BLaER1 treated with 17β-estradiol and CSF1 and Interleukin-3, amounts not matched to agents 10 nM and 100 nM (cell line): ENCODE measurements at regions not wholly inside any gene's neighbourhood (a gene's known extent, or its start where the extent isn't known, plus 50 kb on each side); places are given as distances from the start of the nearest gene placed in this dataset.

Experiments
- H3K27ac ChIP-seq, 11 experiments: shearing (Covaris generic); formaldehyde crosslinking; 2 replicates each; pipeline ENCODE4 v1.8.1; 2022
- H3K27me3 ChIP-seq, 11 experiments: shearing (Covaris generic); formaldehyde crosslinking; 2 replicates each; pipeline ENCODE4 v1.8.1; 2022
- H3K36me3 ChIP-seq, 11 experiments: shearing (Covaris generic); formaldehyde crosslinking; 2 replicates each; pipeline ENCODE4 v1.8.1; 2022
- H3K4me1 ChIP-seq, 10 experiments: shearing (Covaris generic); formaldehyde crosslinking; 2 replicates each; pipeline ENCODE4 v1.8.1; 2022
- H3K4me2 ChIP-seq, 11 experiments: shearing (Covaris generic); formaldehyde crosslinking; 2 replicates each; pipeline ENCODE4 v1.8.1; 2022
- H3K4me3 ChIP-seq, 10 experiments: shearing (Covaris generic); formaldehyde crosslinking; 2 replicates each; pipeline ENCODE4 v1.8.1; 2022
- H3K9ac ChIP-seq, 11 experiments: shearing (Covaris generic); formaldehyde crosslinking; 2 replicates each; pipeline ENCODE4 v1.8.1; 2022
- H3K9me3 ChIP-seq, 11 experiments: shearing (Covaris generic); formaldehyde crosslinking; replicated peaks in 1 of 11; 2 replicates each; pipeline ENCODE4 v1.8.1; 2022
- H4K20me1 ChIP-seq, 11 experiments: shearing (Covaris generic); formaldehyde crosslinking; 2 replicates each; pipeline ENCODE4 v1.8.1; 2022
- Cebpa-rat ChIP-seq, 11 experiments: shearing (Covaris generic); IDR thresholded peaks; 2 replicates each; pipeline ENCODE4 v1.8.1; 2022

DNA sequence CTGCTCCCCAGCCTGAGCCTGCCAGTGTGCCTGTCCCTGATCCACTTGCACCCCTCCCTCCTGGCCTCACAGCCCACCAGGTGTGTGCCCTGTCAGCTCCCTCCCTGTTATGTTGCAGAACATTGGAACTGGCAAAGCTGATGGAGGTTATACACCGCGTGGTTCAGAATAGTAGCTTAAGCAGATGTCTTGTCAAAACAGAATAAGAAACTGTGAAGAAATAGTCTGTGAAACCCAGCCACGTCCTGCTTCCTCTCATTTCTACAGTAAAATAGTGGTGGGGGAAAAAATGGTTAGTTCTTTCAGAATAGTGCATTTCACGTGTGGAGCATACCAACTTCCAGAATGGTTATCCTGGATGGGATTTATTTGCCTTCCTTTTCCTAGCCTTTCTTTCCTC is 161.2 kb upstream of the NAV2 start:
- no peaks in the 10 kb centered on the region for H3K27me3 ChIP-seq
- TF ChIP-seq Cebpa-rat (IDR thresholded peaks at IDR 0.05) = no peak
- 0 out of 22 replicates have a peak overlapping the region, but pooled peaks of 1 of the 11 experiments have one; percentile 34 for H3K9ac ChIP-seq
- no peaks in the 10 kb centered on the region for H3K9me3 ChIP-seq
- H3K4me3 ChIP-seq = no peak overlapping the region
- peak overlapping the region in 2 of 11 experiments; percentile 5 to 16; a peak in 2 of 22 replicates for H3K4me2 ChIP-seq
- H3K27ac ChIP-seq = peak overlapping the region in 1 of 11 experiments; percentile 12; a peak in 1 of 22 replicates
- H3K36me3 ChIP-seq = no peaks in the 10 kb centered on the region
- H4K20me1 ChIP-seq = no peaks in the 10 kb centered on the region; a peak in 1 of 22 replicates
- H3K4me1 ChIP-seq = peaks cover 0 to 15% (median 7%) of the 10 kb centered on the region in 10 experiments; a peak in 12 of 20 replicates

DNA sequence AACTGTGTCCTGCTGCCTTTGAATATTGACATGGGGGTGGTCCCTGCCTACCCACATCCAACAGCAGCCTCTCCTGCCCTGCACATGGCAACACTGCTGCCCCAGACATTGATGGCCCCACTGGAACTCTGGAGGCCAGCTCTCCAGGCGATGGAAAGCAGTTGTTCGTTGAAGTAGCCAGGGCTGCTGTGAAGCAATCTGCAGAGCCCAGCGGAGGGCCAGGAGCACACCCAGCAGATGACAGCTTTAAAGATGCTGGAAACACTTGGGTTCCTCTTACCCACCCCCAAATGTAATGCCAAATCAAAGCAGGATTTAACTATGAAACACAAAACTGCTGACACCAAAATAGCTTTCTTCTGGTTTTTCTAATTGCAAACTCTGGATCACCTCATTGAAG is 165.6 kb upstream of the NAV2 start:
- Histone ChIP-seq H4K20me1 (no peaks in the 10 kb centered on the region; a peak in 1 of 22 replicates), H3K27ac (no peak overlapping the region)

DNA sequence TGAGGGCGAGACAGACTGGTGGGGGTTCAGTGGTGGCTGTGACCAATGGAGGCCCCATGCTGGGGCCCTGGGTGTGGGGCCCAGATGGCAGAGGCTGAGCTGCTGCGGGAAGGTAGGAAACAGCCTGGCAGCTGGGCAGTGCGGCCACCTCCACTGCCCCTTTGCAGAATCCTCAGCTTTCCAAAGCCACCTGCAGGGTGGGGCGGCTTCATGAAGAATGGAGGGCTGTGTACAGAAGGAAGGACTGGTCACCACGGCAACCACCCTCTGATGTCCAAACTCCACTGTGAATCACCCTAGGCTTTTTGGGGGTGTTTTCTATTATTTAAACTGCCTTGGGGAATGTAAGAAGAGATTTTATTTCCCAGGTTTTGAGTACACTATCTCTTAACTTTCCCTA is 166.3 kb upstream of the NAV2 start:
- peaks cover 0 to 12% (median 0%) of the 10 kb centered on the region in 10 experiments; a peak in 6 of 20 replicates for H3K4me1 ChIP-seq
- no peak overlapping the region for H3K4me3 ChIP-seq
- no peak overlapping the region for H3K4me2 ChIP-seq
- H4K20me1 ChIP-seq = no peaks in the 10 kb centered on the region; a peak in 1 of 22 replicates
- H3K36me3 ChIP-seq = no peaks in the 10 kb centered on the region
- H3K27me3 ChIP-seq = no peaks in the 10 kb centered on the region
- no peak overlapping the region for H3K9ac ChIP-seq
- 0 out of 22 replicates have a peak, but pooled peaks cover 0 to 3% (median 0%) of the 10 kb centered on the region in 11 experiments for H3K9me3 ChIP-seq
- H3K27ac ChIP-seq = no peak overlapping the region
- TF ChIP-seq Cebpa-rat (IDR thresholded peaks at IDR 0.05) = no peak

More for the DNA sequence above, 165.6 kb upstream of the NAV2 start:
- no peak for TF ChIP-seq Cebpa-rat (IDR thresholded peaks at IDR 0.05)
- H3K27me3 ChIP-seq = no peaks in the 10 kb centered on the region
- H3K9me3 ChIP-seq = no peaks in the 10 kb centered on the region
- no peak overlapping the region for H3K4me3 ChIP-seq
- H3K36me3 ChIP-seq = no peaks in the 10 kb centered on the region
- peak overlapping the region in 1 of 11 experiments; percentile 27; a peak in 1 of 22 replicates for H3K4me2 ChIP-seq
- H3K4me1 ChIP-seq = peaks cover 0 to 13% (median 0%) of the 10 kb centered on the region in 10 experiments; a peak in 7 of 20 replicates
- H3K9ac ChIP-seq = no peak overlapping the region

DNA sequence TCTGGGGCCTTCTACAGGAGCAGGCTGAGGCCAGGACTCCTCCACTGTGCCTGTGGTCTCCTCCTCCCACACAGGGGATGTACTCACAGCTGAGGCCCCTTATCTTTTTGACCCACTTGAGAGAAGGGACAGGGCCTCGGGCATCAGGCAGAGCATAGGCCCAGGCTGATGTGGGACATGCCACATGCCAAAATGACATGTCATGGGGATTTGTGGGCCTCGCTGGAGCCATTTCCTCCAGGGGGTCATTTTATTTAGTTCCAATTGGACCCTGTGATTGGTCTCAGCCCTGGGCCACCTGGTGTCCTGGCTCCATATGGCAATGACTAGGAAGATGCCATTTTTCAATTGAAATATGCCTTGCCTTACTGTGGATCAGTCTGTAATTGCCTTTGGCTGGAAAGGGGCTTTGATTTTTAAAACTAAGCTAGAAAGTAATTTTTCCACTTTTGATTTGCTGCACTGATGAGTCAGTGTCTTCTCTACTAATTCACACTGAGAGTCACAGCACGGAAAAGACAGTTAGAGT is 171.1 kb upstream of the NAV2 start:
- no peak for TF ChIP-seq Cebpa-rat (IDR thresholded peaks at IDR 0.05)
- no peaks in the 10 kb centered on the region for H3K27me3 ChIP-seq
- no peaks in the 10 kb centered on the region for H4K20me1 ChIP-seq
- no peak overlapping the region for H3K27ac ChIP-seq
- H3K4me3 ChIP-seq = no peak overlapping the region
- no peaks in the 10 kb centered on the region for H3K36me3 ChIP-seq
- no peak overlapping the region for H3K9ac ChIP-seq
- peaks cover 0 to 15% (median 0%) of the 10 kb centered on the region in 10 experiments; a peak in 4 of 20 replicates for H3K4me1 ChIP-seq
- H3K9me3 ChIP-seq = 0 out of 22 replicates have a peak, but pooled peaks cover 0 to 4% (median 0%) of the 10 kb centered on the region in 11 experiments
- peak overlapping the region in 3 of 11 experiments; percentile 2 to 23 (median 8); a peak in 3 of 22 replicates for H3K4me2 ChIP-seq

DNA sequence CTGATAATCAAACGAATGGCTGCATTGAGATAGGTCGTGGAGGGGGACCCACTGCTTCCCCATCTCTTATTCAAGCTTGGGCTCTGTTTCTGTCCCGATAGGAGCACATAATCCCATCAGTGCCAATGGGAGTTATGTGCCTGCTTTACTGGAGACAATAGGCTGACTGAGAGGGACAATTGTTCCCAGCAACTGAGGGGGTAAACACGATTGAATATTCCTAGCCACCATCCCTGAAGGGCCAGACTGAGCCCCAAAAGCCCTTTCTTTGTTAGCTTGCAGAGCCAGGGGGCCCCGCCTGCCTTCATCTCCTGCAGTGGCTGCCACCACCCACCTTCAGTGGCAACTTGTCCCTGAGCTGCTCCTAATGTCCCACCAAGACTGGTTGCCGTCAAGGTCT is 172.8 kb upstream of the NAV2 start:
- Histone ChIP-seq H3K4me1 (peaks cover 0 to 15% (median 0%) of the 10 kb centered on the region in 10 experiments; a peak in 4 of 20 replicates), H3K4me3 (no peak overlapping the region), H3K4me2 (no peak overlapping the region), H3K9me3 (0 out of 22 replicates have a peak, but pooled peaks cover 0 to 4% (median 0%) of the 10 kb centered on the region in 11 experiments), H4K20me1 (no peaks in the 10 kb centered on the region), H3K36me3 (no peaks in the 10 kb centered on the region), H3K9ac (no peak overlapping the region), H3K27me3 (no peaks in the 10 kb centered on the region), H3K27ac (no peak overlapping the region)
- no peak for TF ChIP-seq Cebpa-rat (IDR thresholded peaks at IDR 0.05)

DNA sequence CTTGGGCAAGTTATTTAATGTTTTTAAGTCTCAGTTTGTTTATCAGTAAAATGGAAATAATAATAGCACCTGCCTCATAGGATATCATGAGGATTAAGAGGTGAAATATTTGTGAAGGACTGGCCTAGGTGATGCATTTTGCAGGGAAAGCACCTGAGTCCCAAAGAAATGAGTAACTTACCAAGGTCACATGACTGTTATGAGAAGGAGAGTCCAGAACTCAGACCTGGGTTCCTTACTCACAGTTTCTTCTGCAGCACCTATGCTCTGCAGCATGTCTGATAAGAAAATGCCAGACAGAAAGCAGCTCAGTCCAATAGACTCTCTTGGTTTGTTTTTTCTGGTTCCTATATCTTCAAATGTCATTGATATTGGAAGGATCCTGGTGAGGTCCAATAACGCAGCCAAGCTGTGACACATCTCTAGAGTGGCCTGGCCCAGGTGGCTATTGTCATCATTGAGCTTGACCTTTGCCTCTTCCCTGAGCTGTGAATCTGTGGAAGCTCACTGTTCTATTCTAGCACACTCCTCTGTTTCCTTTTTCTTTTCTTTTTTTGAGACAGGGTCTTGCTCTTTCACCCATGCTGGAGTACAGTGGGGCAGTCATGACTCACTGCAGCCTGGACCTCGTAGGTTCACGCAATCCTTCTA is 174.7 kb upstream of the NAV2 start:
- Histone ChIP-seq H3K27ac (no peak overlapping the region), H3K9me3 (0 out of 22 replicates have a peak, but pooled peaks cover 0 to 4% (median 0%) of the 10 kb centered on the region in 11 experiments), H3K36me3 (no peaks in the 10 kb centered on the region), H3K27me3 (no peaks in the 10 kb centered on the region), H3K4me3 (no peak overlapping the region), H4K20me1 (no peaks in the 10 kb centered on the region), H3K4me1 (peaks cover 0 to 8% (median 0%) of the 10 kb centered on the region in 10 experiments; a peak in 3 of 20 replicates), H3K9ac (no peak overlapping the region), H3K4me2 (no peak overlapping the region)
- TF ChIP-seq Cebpa-rat (IDR thresholded peaks at IDR 0.05) = no peak

DNA sequence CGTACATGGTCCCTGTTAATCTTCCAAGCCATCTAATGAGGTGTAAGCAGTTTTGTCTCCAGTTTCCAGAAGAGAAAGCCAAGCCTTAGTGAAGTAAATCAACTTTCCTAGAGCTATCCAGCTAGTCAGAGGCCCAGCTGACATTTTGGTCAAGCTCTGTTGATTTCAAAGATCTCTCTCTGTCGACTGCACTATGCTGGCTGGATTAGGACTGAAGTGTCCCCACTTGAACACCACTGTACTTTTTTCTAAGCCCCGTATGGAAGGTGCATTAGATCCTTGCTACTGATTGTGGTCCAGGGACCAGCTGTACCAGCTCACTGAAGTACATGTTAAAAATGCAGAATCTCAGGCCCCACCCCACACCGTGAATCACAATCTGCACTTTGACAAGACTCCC is 176.5 kb upstream of the NAV2 start:
- TF ChIP-seq Cebpa-rat (IDR thresholded peaks at IDR 0.05) = no peak
- H3K4me3 ChIP-seq = no peak overlapping the region
- no peak overlapping the region for H3K4me2 ChIP-seq
- no peak overlapping the region for H3K9ac ChIP-seq
- H4K20me1 ChIP-seq = no peaks in the 10 kb centered on the region
- no peaks in the 10 kb centered on the region for H3K36me3 ChIP-seq
- H3K27ac ChIP-seq = no peak overlapping the region
- no peaks in the 10 kb centered on the region for H3K9me3 ChIP-seq
- no peaks in the 10 kb centered on the region for H3K27me3 ChIP-seq
- H3K4me1 ChIP-seq = peaks cover 0 to 2% (median 0%) of the 10 kb centered on the region in 10 experiments; a peak in 3 of 20 replicates

DNA sequence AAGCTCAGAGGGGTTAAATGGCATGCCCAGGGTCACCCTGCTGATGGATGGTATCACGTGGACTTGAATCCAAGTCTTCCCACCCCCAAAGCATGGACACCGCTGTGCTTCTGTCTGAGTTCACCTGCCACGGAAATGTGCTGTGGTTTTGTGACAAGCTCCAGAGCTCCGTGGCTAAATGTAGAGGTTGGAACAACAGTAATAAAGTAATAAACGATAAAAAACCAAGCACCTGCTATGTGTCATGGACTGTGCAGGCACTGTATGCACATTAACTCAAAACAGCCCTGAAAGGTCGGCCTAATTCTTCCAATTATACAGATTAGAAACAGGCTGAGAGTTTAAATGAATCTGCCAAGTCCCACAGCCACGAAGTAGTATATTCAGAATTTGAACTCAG is 182.1 kb upstream of the NAV2 start:
- no peak for TF ChIP-seq Cebpa-rat (IDR thresholded peaks at IDR 0.05)
- peaks cover 4 to 23% (median 17%) of the 10 kb centered on the region in 10 experiments; a peak in 19 of 20 replicates for H3K4me1 ChIP-seq
- H3K36me3 ChIP-seq = no peaks in the 10 kb centered on the region
- H3K4me3 ChIP-seq = no peak overlapping the region
- no peak overlapping the region for H3K9ac ChIP-seq
- H3K27ac ChIP-seq = no peak overlapping the region
- H4K20me1 ChIP-seq = no peaks in the 10 kb centered on the region
- H3K4me2 ChIP-seq = peak overlapping the region in 8 of 11 experiments; percentile 12 to 59 (median 50); a peak in 12 of 22 replicates
- H3K9me3 ChIP-seq = no peaks in the 10 kb centered on the region
- H3K27me3 ChIP-seq = no peaks in the 10 kb centered on the region

DNA sequence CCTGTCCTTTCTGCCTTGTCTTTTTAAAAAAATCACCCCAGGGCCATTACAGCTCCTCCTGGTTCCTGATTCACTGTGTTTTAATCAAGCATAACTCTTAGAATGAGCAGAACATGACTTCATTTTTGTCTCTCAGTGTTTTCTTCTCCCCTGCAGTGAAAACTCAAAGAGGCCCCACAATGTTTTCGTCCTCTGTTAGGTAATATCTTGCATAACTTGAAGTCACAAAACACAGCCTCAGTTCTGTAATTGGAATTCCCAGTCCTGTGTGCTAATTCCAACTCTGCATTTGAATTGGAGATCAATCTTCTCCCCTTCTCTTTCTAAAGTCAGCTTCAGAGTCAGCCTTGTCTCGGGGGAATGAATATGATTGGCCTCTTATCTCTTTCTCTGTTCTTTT is 186.5 kb upstream of the NAV2 start:
- Histone ChIP-seq H4K20me1 (no peaks in the 10 kb centered on the region; a peak in 1 of 22 replicates), H3K9me3 (no peaks in the 10 kb centered on the region), H3K9ac (no peak overlapping the region), H3K4me1 (peaks cover 10 to 37% (median 30%) of the 10 kb centered on the region in 10 experiments; a peak in 19 of 20 replicates), H3K4me3 (no peak overlapping the region), H3K4me2 (peak overlapping the region in 7 of 11 experiments; percentile 55 to 68 (median 63); a peak in 9 of 22 replicates), H3K36me3 (no peaks in the 10 kb centered on the region), H3K27me3 (no peaks in the 10 kb centered on the region), H3K27ac (peak overlapping the region in 1 of 11 experiments; percentile 3; a peak in 1 of 22 replicates)
- no peak for TF ChIP-seq Cebpa-rat (IDR thresholded peaks at IDR 0.05)
